Hepatocyte (in vitro differentiated cells): ENCODE measurements at regions not wholly inside any gene's neighbourhood (a gene's known extent, or its start where the extent isn't known, plus 50 kb on each side); places are given as distances from the start of the nearest gene placed in this dataset.

Experiments
- DNase-seq: peaks from one replicate; pipeline ENCODE4 v3.0.0-alpha.2; 2016; ENCODE audit warnings: low spot score
- H2AFZ ChIP-seq: fragments of 200-600 bp; sonication (generic); 2 replicates; pipeline ENCODE4 v1.6.0; 2016; ENCODE audit warnings: antibody characterized with exemption, mild to moderate bottlenecking
- H3K27ac ChIP-seq: fragments of 200-600 bp; sonication (generic); 2 replicates; pipeline ENCODE4 v1.5.1; 2016; ENCODE audit warnings: mild to moderate bottlenecking
- H3K27me3 ChIP-seq: fragments of 200-600 bp; sonication (generic); 2 replicates; pipeline ENCODE4 v1.6.1; 2016
- H3K36me3 ChIP-seq: fragments of 200-600 bp; sonication (generic); replicated peaks from 2 replicates; pipeline ENCODE4 v1.5.1; 2016; ENCODE audit warnings: low read depth; ENCODE audit not compliant: insufficient read depth
- H3K4me1 ChIP-seq: fragments of 200-600 bp; sonication (generic); 2 replicates; pipeline ENCODE4 v1.5.1; 2016; ENCODE audit warnings: mild to moderate bottlenecking, moderate library complexity; ENCODE audit not compliant: insufficient read depth
- H3K4me2 ChIP-seq: fragments of 200-600 bp; sonication (generic); 2 replicates; pipeline ENCODE4 v1.6.0; 2016
- H3K4me3 ChIP-seq: fragments of 200-600 bp; sonication (generic); 2 replicates; pipeline ENCODE4 v1.5.1; 2016; ENCODE audit warnings: mild to moderate bottlenecking
- H3K79me2 ChIP-seq: fragments of 200-600 bp; sonication (generic); 2 replicates; pipeline ENCODE4 v1.6.0; 2017; ENCODE audit warnings: mild to moderate bottlenecking
- H3K9me2 ChIP-seq: fragments of 200-600 bp; sonication (generic); replicated peaks from 2 replicates; pipeline ENCODE4 v1.6.0; 2017; ENCODE audit warnings: mild to moderate bottlenecking; ENCODE audit not compliant: insufficient read depth
- H3K9me3 ChIP-seq: fragments of 200-600 bp; sonication (generic); 2 replicates; pipeline ENCODE4 v1.5.1; 2016; ENCODE audit warnings: low read depth, mild to moderate bottlenecking
- H4K20me1 ChIP-seq: fragments of 200-600 bp; sonication (generic); 2 replicates; pipeline ENCODE4 v1.6.0; 2016; ENCODE audit warnings: mild to moderate bottlenecking; ENCODE audit not compliant: insufficient read depth, poor library complexity, severe bottlenecking
- CTCF ChIP-seq: fragments of 200-600 bp; sonication (generic); IDR thresholded peaks from 2 replicates; pipeline ENCODE4 v1.5.1; 2016; ENCODE audit warnings: antibody characterized with exemption, mild to moderate bottlenecking; ENCODE audit not compliant: poor library complexity
- EZH2 ChIP-seq: fragments of 200-600 bp; sonication (generic); IDR thresholded peaks from 2 replicates; pipeline ENCODE4 v1.6.1; 2016; ENCODE audit warnings: antibody characterized with exemption, mild to moderate bottlenecking, borderline replicate concordance
- EZH2phosphoT487 ChIP-seq: fragments of 200-600 bp; sonication (generic); IDR thresholded peaks from one replicate; pipeline ENCODE4 v1.6.1; 2018; ENCODE audit warnings: antibody characterized with exemption, mild to moderate bottlenecking, low read depth, moderate library complexity; ENCODE audit not compliant: unreplicated experiment, severe bottlenecking
- WGBS: methylation state at CpG from one replicate; pipeline ENCODE4 v1.1.6; 2016; ENCODE audit warnings: low lambda C conversion rate; ENCODE audit errors: missing lambda C conversion rate; 5-methylcytosine and 5-hydroxymethylcytosine counted together

DNA sequence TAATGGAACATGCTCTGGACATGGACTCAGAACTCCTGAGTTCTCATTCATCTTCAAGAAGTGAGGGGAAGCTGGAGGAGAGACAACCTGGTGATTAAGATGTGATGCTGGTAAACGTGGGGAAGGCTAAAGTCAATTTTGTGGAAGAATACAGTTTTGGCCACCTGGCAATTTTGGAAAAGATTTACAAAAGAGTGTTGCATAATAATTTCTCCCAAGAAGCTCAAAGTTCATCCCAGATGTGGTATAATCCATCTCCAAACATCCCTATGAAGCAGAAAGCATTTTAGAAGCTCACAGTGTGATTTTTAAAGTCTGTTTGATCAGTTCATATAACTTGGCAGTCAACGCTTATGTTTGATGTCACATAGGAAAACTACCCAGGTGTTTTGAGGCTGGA lies 208.7 kb downstream of the LMX1A start:
- Histone ChIP-seq H3K27ac (no peak overlapping the region), H3K4me3 (no peak overlapping the region), H3K9me3 (no peaks in the 10 kb centered on the region), H3K27me3 (peaks cover 18% of the 10 kb centered on the region), H3K9me2 (no peaks in the 10 kb centered on the region), H3K4me2 (no peak overlapping the region), H3K79me2 (no peaks in the 10 kb centered on the region), H3K4me1 (no peaks in the 10 kb centered on the region), H4K20me1 (no peaks in the 10 kb centered on the region), H2AFZ (no peak overlapping the region), H3K36me3 (no peaks in the 10 kb centered on the region)
- no peak for DNase-seq
- no peak for TF ChIP-seq EZH2
- no peak for TF ChIP-seq EZH2phosphoT487
- TF ChIP-seq CTCF = no peak
- whole genome bisulfite sequencing = 74% methylated on average over 2 of the region's 2 CpGs

GRCh38 chr1:165144757-165145397 lies 211.6 kb downstream of the LMX1A start:
- H3K79me2 ChIP-seq = no peaks in the 10 kb centered on the region
- no peak overlapping the region for H2AFZ ChIP-seq
- no peak overlapping the region for H3K4me2 ChIP-seq
- H3K4me3 ChIP-seq = no peak overlapping the region
- TF ChIP-seq CTCF (peak; percentile 84), EZH2phosphoT487 (no peak)
- H4K20me1 ChIP-seq = no peaks in the 10 kb centered on the region
- no peaks in the 10 kb centered on the region for H3K9me3 ChIP-seq
- H3K27me3 ChIP-seq = peaks cover 36% of the 10 kb centered on the region
- no peaks in the 10 kb centered on the region for H3K36me3 ChIP-seq
- no peak overlapping the region for H3K27ac ChIP-seq
- H3K9me2 ChIP-seq = no peaks in the 10 kb centered on the region
- H3K4me1 ChIP-seq = no peaks in the 10 kb centered on the region
- DNase-seq = peak; percentile 81
- 19% methylated on average over 12 of the region's 12 CpGs for WGBS

DNA sequence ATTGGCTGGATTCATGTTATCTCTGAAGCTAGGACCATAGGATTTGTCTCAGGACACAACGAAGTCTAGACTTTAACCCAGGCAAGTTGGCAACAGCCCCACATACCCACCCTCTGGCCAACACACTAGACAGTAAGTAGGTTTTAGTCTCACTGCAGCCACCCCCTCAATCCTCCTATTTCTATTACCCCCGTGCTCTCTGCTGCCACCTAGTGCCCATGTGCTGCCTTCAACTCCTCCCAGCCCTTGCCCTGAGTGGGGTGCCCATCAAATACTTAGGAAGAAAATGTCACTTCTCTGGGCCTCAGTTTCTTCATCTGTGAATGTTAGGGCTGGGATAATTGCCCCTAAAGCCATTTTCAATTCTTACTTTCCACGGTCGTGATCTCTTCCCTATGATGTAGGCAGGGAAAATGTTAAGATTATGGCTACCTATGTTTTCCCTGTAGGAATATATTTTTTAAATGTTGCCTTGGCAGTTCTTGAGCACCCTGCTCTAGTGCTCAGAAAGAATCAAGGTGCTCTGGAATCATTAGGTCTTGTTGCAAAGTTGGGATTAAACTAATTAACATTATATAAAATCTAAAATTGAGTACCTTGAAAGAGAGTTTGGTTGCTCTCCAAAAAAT lies 213.0 kb downstream of the LMX1A start:
- Histone ChIP-seq H3K27ac (no peak overlapping the region), H3K4me2 (no peak overlapping the region), H3K79me2 (no peaks in the 10 kb centered on the region), H2AFZ (no peak overlapping the region), H3K27me3 (peaks cover 46% of the 10 kb centered on the region), H4K20me1 (no peaks in the 10 kb centered on the region), H3K36me3 (no peaks in the 10 kb centered on the region), H3K9me2 (no peaks in the 10 kb centered on the region), H3K9me3 (no peaks in the 10 kb centered on the region), H3K4me3 (no peak overlapping the region), H3K4me1 (no peaks in the 10 kb centered on the region)
- 57% methylated on average over 4 of the region's 4 CpGs for WGBS
- peak; percentile 16 for DNase-seq
- no peak for TF ChIP-seq EZH2phosphoT487
- TF ChIP-seq CTCF = peak; percentile 46
- TF ChIP-seq EZH2 = no peak
